Small intestine (tissue), 7 donors: ENCODE measurements at regions not wholly inside any gene's neighbourhood (a gene's known extent, or its start where the extent isn't known, plus 50 kb on each side); places are given as distances from the start of the nearest gene placed in this dataset.
"Not testable (repeated sequence)": the region's sequence is repeated elsewhere in the genome, so short reads cannot be mapped to it uniquely, and the experiment has no call there.

Experiments used
- DNase-seq, 2 donors: peaks; one replicate each; pipeline versions ENCODE4 v3.0.0 to v3.0.0-alpha.2; 2013
- FAIRE-seq: peaks from 2 replicates; lab custom pipeline; 2012; peaks lifted over from hg19 to GRCh38; lab: Jason Lieb, UNC
- H3K27ac ChIP-seq, 3 donors: one replicate each; pipeline ENCODE4 v1.5.1; 2013; ENCODE audit warnings: low read length in 2 of 3, mild to moderate bottlenecking in 2 of 3, control low read depth in 1 of 3, inconsistent platforms in 1 of 3, low read depth in 1 of 3, moderate library complexity in 1 of 3
- H3K27me3 ChIP-seq, 3 donors: one replicate each; pipeline ENCODE4 v1.6.1; 2013; ENCODE audit warnings: low read length in 3 of 3, inconsistent platforms in 1 of 3; ENCODE audit not compliant: control insufficient read depth in 3 of 3, insufficient read depth in 3 of 3
- H3K36me3 ChIP-seq, 3 donors: one replicate each; pipeline ENCODE4 v1.6.1; 2013; ENCODE audit warnings: low read length in 3 of 3, inconsistent platforms in 1 of 3, low read depth in 1 of 3, mild to moderate bottlenecking in 1 of 3, moderate library complexity in 1 of 3; ENCODE audit not compliant: control insufficient read depth in 3 of 3, insufficient read depth in 2 of 3
- H3K4me1 ChIP-seq, 3 donors: one replicate each; pipeline ENCODE4 v1.6.1; 2013; ENCODE audit warnings: low read length in 2 of 3, inconsistent platforms in 1 of 3, low read depth in 1 of 3, mild to moderate bottlenecking in 1 of 3, moderate library complexity in 1 of 3; ENCODE audit not compliant: control insufficient read depth in 3 of 3, insufficient read depth in 2 of 3
- H3K4me3 ChIP-seq, 3 donors: one replicate each; pipeline ENCODE4 v1.5.1; 2013; ENCODE audit warnings: low read length in 3 of 3, control low read depth in 1 of 3, inconsistent platforms in 1 of 3, low read depth in 1 of 3, mild to moderate bottlenecking in 1 of 3, moderate library complexity in 1 of 3
- H3K9me3 ChIP-seq, 2 donors: one replicate each; pipeline ENCODE4 v1.6.1; 2013; ENCODE audit warnings: low read depth in 1 of 2, low read length in 1 of 2; ENCODE audit not compliant: control insufficient read depth in 2 of 2, insufficient read depth in 1 of 2
- WGBS, 3 donors: extraction: QIAGEN DNeasy Blood & Tissue Kit; methylation state at CpG; one replicate each; pipeline ENCODE4 v1.1.7; 2013; 5-methylcytosine and 5-hydroxymethylcytosine counted together
- donor health status: healthy with polysubstance abuse.
- donor health status: control.
- donor health status: control.
- donor health status: Bipolar disorder and iron deficiency.
- donor health status: healthy.

GRCh38 chr5:155826611-155827507 is 500.1 kb upstream of the SGCD start:
- H3K36me3 ChIP-seq: no peaks in the 10 kb centered on the region
- H3K27me3 ChIP-seq: no peaks in the 10 kb centered on the region
- WGBS, 3 donors: 79 to 85% (median 81%) methylated on average over 3 of the region's 3 CpGs
- DNase-seq (no peak), FAIRE-seq (no peak)
- no peak overlapping the region for H3K27ac ChIP-seq
- no peaks in the 10 kb centered on the region for H3K4me1 ChIP-seq
- H3K9me3 ChIP-seq: no peaks in the 10 kb centered on the region
- no peak overlapping the region for H3K4me3 ChIP-seq

- H3K36me3 ChIP-seq, H3K9me3 ChIP-seq, H3K4me3 ChIP-seq, FAIRE-seq, H3K27me3 ChIP-seq, DNase-seq, H3K4me1 ChIP-seq, H3K27ac ChIP-seq: not testable (repeated sequence)
- 66 to 82% (median 74%) methylated on average over 2 of the region's 2 CpGs for WGBS, 3 donors
Observed at GRCh38 chr5:155827508-155827815, 499.5 kb upstream of the SGCD start.

GRCh38 chr5:155827949-155828348 is 499.0 kb upstream of the SGCD start:
- no peak overlapping the region for H3K4me3 ChIP-seq
- no peak overlapping the region for H3K27ac ChIP-seq
- H3K36me3 ChIP-seq: no peaks in the 10 kb centered on the region
- FAIRE-seq (no peak), DNase-seq (no peak)
- 61 to 69% (median 61%) methylated on average over 1 of the region's 1 CpG for WGBS, 3 donors
- no peaks in the 10 kb centered on the region for H3K27me3 ChIP-seq
- no peaks in the 10 kb centered on the region for H3K4me1 ChIP-seq
- no peaks in the 10 kb centered on the region for H3K9me3 ChIP-seq

- Histone ChIP-seq H3K27ac (no peak overlapping the region), H3K36me3 (no peaks in the 10 kb centered on the region), H3K27me3 (no peaks in the 10 kb centered on the region), H3K9me3 (no peaks in the 10 kb centered on the region), H3K4me3 (no peak overlapping the region), H3K4me1 (no peaks in the 10 kb centered on the region)
- FAIRE-seq: no peak
- no peak for DNase-seq
- 78 to 85% (median 80%) methylated on average over 4 of the region's 4 CpGs for WGBS, 3 donors
Observed at GRCh38 chr5:155831491-155831890, 495.5 kb upstream of the SGCD start.

- Histone ChIP-seq H3K9me3 (no peaks in the 10 kb centered on the region), H3K36me3 (no peaks in the 10 kb centered on the region), H3K4me3 (no peak overlapping the region), H3K27me3 (no peaks in the 10 kb centered on the region), H3K4me1 (no peaks in the 10 kb centered on the region), H3K27ac (no peak overlapping the region)
- DNase-seq (no peak), FAIRE-seq (no peak)
- 85 to 91% (median 90%) methylated on average over 1 of the region's 1 CpG for WGBS, 3 donors
Observed at GRCh38 chr5:155833287-155833686, 493.7 kb upstream of the SGCD start.

- no peaks in the 10 kb centered on the region for H3K36me3 ChIP-seq
- no peaks in the 10 kb centered on the region for H3K27me3 ChIP-seq
- FAIRE-seq: no peak
- H3K4me1 ChIP-seq: no peaks in the 10 kb centered on the region
- no peak for DNase-seq
- WGBS, 3 donors: 77 to 89% (median 78%) methylated on average over 9 of the region's 9 CpGs
- H3K9me3 ChIP-seq: no peaks in the 10 kb centered on the region
- H3K4me3 ChIP-seq: no peak overlapping the region
- no peak overlapping the region for H3K27ac ChIP-seq
Observed at GRCh38 chr5:155834271-155834975, 492.5 kb upstream of the SGCD start.

- no peaks in the 10 kb centered on the region for H3K36me3 ChIP-seq
- H3K4me3 ChIP-seq: no peak overlapping the region
- no peak overlapping the region for H3K27ac ChIP-seq
- no peak for FAIRE-seq
- WGBS, 3 donors: 63 to 74% (median 73%) methylated on average over 4 of the region's 4 CpGs
- H3K9me3 ChIP-seq: no peaks in the 10 kb centered on the region
- H3K4me1 ChIP-seq: no peaks in the 10 kb centered on the region
- no peaks in the 10 kb centered on the region for H3K27me3 ChIP-seq
- DNase-seq: no peak
Observed at GRCh38 chr5:155836089-155836803, 490.7 kb upstream of the SGCD start.

GRCh38 chr5:155838394-155838793 is 488.6 kb upstream of the SGCD start:
- no peak for FAIRE-seq
- Histone ChIP-seq H3K27ac (no peak overlapping the region), H3K4me1 (no peaks in the 10 kb centered on the region), H3K9me3 (no peaks in the 10 kb centered on the region), H3K27me3 (no peaks in the 10 kb centered on the region), H3K36me3 (no peaks in the 10 kb centered on the region), H3K4me3 (no peak overlapping the region)
- WGBS, 3 donors: 71 to 78% (median 74%) methylated on average over 2 of the region's 2 CpGs
- DNase-seq: no peak
